Hepatocyte (in vitro differentiated cells): ENCODE measurements at regions not wholly inside any gene's neighbourhood (a gene's known extent, or its start where the extent isn't known, plus 50 kb on each side); places are given as distances from the start of the nearest gene placed in this dataset.

Source experiments
- DNase-seq: peaks from one replicate; pipeline ENCODE4 v3.0.0-alpha.2; 2016; ENCODE audit warnings: low spot score
- H2AFZ ChIP-seq: fragments of 200-600 bp; sonication (generic); 2 replicates; pipeline ENCODE4 v1.6.0; 2016; ENCODE audit warnings: antibody characterized with exemption, mild to moderate bottlenecking
- H3K27ac ChIP-seq: fragments of 200-600 bp; sonication (generic); 2 replicates; pipeline ENCODE4 v1.5.1; 2016; ENCODE audit warnings: mild to moderate bottlenecking
- H3K27me3 ChIP-seq: fragments of 200-600 bp; sonication (generic); 2 replicates; pipeline ENCODE4 v1.6.1; 2016
- H3K36me3 ChIP-seq: fragments of 200-600 bp; sonication (generic); replicated peaks from 2 replicates; pipeline ENCODE4 v1.5.1; 2016; ENCODE audit warnings: low read depth; ENCODE audit not compliant: insufficient read depth
- H3K4me1 ChIP-seq: fragments of 200-600 bp; sonication (generic); 2 replicates; pipeline ENCODE4 v1.5.1; 2016; ENCODE audit warnings: mild to moderate bottlenecking, moderate library complexity; ENCODE audit not compliant: insufficient read depth
- H3K4me2 ChIP-seq: fragments of 200-600 bp; sonication (generic); 2 replicates; pipeline ENCODE4 v1.6.0; 2016
- H3K4me3 ChIP-seq: fragments of 200-600 bp; sonication (generic); 2 replicates; pipeline ENCODE4 v1.5.1; 2016; ENCODE audit warnings: mild to moderate bottlenecking
- H3K79me2 ChIP-seq: fragments of 200-600 bp; sonication (generic); 2 replicates; pipeline ENCODE4 v1.6.0; 2017; ENCODE audit warnings: mild to moderate bottlenecking
- H3K9me2 ChIP-seq: fragments of 200-600 bp; sonication (generic); replicated peaks from 2 replicates; pipeline ENCODE4 v1.6.0; 2017; ENCODE audit warnings: mild to moderate bottlenecking; ENCODE audit not compliant: insufficient read depth
- H3K9me3 ChIP-seq: fragments of 200-600 bp; sonication (generic); 2 replicates; pipeline ENCODE4 v1.5.1; 2016; ENCODE audit warnings: low read depth, mild to moderate bottlenecking
- H4K20me1 ChIP-seq: fragments of 200-600 bp; sonication (generic); 2 replicates; pipeline ENCODE4 v1.6.0; 2016; ENCODE audit warnings: mild to moderate bottlenecking; ENCODE audit not compliant: insufficient read depth, poor library complexity, severe bottlenecking
- EZH2 ChIP-seq: fragments of 200-600 bp; sonication (generic); IDR thresholded peaks from 2 replicates; pipeline ENCODE4 v1.6.1; 2016; ENCODE audit warnings: antibody characterized with exemption, mild to moderate bottlenecking, borderline replicate concordance
- EZH2phosphoT487 ChIP-seq: fragments of 200-600 bp; sonication (generic); IDR thresholded peaks from one replicate; pipeline ENCODE4 v1.6.1; 2018; ENCODE audit warnings: antibody characterized with exemption, mild to moderate bottlenecking, low read depth, moderate library complexity; ENCODE audit not compliant: unreplicated experiment, severe bottlenecking
- WGBS: methylation state at CpG from one replicate; pipeline ENCODE4 v1.1.6; 2016; ENCODE audit warnings: low lambda C conversion rate; ENCODE audit errors: missing lambda C conversion rate; 5-methylcytosine and 5-hydroxymethylcytosine counted together
- TF ChIP-seq, protein P1 (sequence below): fragments of 200-600 bp; sonication (generic); IDR thresholded peaks from 2 replicates; pipeline ENCODE4 v1.5.1; 2016; ENCODE audit warnings: antibody characterized with exemption, mild to moderate bottlenecking; ENCODE audit not compliant: poor library complexity

- Histone ChIP-seq H3K4me2 (no peak overlapping the region), H3K4me3 (no peak overlapping the region), H3K27ac (no peak overlapping the region), H4K20me1 (no peaks in the 10 kb centered on the region), H3K79me2 (no peaks in the 10 kb centered on the region), H3K27me3 (no peaks in the 10 kb centered on the region), H3K9me2 (no peaks in the 10 kb centered on the region), H3K9me3 (no peaks in the 10 kb centered on the region), H3K4me1 (no peaks in the 10 kb centered on the region), H3K36me3 (no peaks in the 10 kb centered on the region), H2AFZ (no peak overlapping the region)
- 84% methylated on average over 2 of the region's 2 CpGs for WGBS
- TF ChIP-seq EZH2phosphoT487 (no peak), EZH2 (no peak)
- TF ChIP-seq, protein P1, sequence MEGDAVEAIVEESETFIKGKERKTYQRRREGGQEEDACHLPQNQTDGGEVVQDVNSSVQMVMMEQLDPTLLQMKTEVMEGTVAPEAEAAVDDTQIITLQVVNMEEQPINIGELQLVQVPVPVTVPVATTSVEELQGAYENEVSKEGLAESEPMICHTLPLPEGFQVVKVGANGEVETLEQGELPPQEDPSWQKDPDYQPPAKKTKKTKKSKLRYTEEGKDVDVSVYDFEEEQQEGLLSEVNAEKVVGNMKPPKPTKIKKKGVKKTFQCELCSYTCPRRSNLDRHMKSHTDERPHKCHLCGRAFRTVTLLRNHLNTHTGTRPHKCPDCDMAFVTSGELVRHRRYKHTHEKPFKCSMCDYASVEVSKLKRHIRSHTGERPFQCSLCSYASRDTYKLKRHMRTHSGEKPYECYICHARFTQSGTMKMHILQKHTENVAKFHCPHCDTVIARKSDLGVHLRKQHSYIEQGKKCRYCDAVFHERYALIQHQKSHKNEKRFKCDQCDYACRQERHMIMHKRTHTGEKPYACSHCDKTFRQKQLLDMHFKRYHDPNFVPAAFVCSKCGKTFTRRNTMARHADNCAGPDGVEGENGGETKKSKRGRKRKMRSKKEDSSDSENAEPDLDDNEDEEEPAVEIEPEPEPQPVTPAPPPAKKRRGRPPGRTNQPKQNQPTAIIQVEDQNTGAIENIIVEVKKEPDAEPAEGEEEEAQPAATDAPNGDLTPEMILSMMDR: no peak
- DNase-seq: no peak
These were observed 117.8 kb upstream of the DCC start for GRCh38 chr18:52222211-52222610.

DNA sequence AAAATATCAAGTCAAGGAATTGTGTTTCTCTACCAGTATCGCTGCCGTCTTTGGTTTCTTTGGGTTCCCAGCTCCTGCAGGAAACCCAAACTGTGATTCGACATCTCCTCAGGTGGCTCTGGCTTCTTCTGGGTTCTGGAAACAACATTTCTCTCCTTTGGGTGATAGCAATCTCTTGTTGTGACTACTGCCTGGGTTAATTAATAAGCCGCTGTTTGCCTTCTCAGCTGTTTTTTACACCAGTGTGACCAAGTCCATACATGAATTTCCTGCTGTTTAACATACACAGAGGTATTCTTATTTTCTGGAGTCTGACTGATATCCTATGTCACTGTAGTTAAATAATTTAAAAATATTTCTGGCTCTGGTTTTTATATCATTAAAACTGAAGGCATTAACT is 112.5 kb upstream of the DCC start:
- DNase-seq: peak; percentile 33

GRCh38 chr18:52228166-52228565 is 111.8 kb upstream of the DCC start:
- Histone ChIP-seq H3K4me1 (no peaks in the 10 kb centered on the region), H2AFZ (no peak overlapping the region), H4K20me1 (no peaks in the 10 kb centered on the region), H3K4me3 (no peak overlapping the region), H3K79me2 (no peaks in the 10 kb centered on the region), H3K9me3 (no peaks in the 10 kb centered on the region), H3K36me3 (no peaks in the 10 kb centered on the region), H3K4me2 (no peak overlapping the region), H3K9me2 (no peaks in the 10 kb centered on the region), H3K27ac (no peak overlapping the region), H3K27me3 (no peaks in the 10 kb centered on the region)
- WGBS: 46% methylated on average over 3 of the region's 3 CpGs
- no peak for DNase-seq
- TF ChIP-seq, protein P1: no peak
- TF ChIP-seq EZH2: no peak
- TF ChIP-seq EZH2phosphoT487: no peak

More for the DNA sequence above, 112.5 kb upstream of the DCC start:
- Histone ChIP-seq H3K27me3 (no peaks in the 10 kb centered on the region), H2AFZ (no peak overlapping the region), H3K4me1 (no peaks in the 10 kb centered on the region), H3K36me3 (no peaks in the 10 kb centered on the region), H3K9me2 (no peaks in the 10 kb centered on the region), H3K79me2 (no peaks in the 10 kb centered on the region), H3K4me2 (no peak overlapping the region), H3K27ac (no peak overlapping the region), H4K20me1 (no peaks in the 10 kb centered on the region), H3K4me3 (no peak overlapping the region), H3K9me3 (no peaks in the 10 kb centered on the region)
- WGBS: 91% methylated on average over 4 of the region's 4 CpGs
- TF ChIP-seq, protein P1: no peak
- no peak for TF ChIP-seq EZH2
- no peak for TF ChIP-seq EZH2phosphoT487

GRCh38 chr18:52236131-52236530 is 103.9 kb upstream of the DCC start:
- no peak overlapping the region for H3K4me3 ChIP-seq
- no peak for TF ChIP-seq EZH2
- TF ChIP-seq, protein P1: no peak
- TF ChIP-seq EZH2phosphoT487: no peak
- H3K36me3 ChIP-seq: no peaks in the 10 kb centered on the region
- WGBS: 82% methylated on average over 1 of the region's 1 CpG
- H3K4me1 ChIP-seq: no peaks in the 10 kb centered on the region
- no peak for DNase-seq
- H3K9me3 ChIP-seq: no peaks in the 10 kb centered on the region
- no peak overlapping the region for H3K4me2 ChIP-seq
- H2AFZ ChIP-seq: no peak overlapping the region
- H3K79me2 ChIP-seq: no peaks in the 10 kb centered on the region
- no peak overlapping the region for H3K27ac ChIP-seq
- H3K27me3 ChIP-seq: no peaks in the 10 kb centered on the region
- H3K9me2 ChIP-seq: no peaks in the 10 kb centered on the region
- H4K20me1 ChIP-seq: no peaks in the 10 kb centered on the region
